ENCODE measurements at regions not wholly inside any gene's neighbourhood (a gene's known extent, or its start where the extent isn't known, plus 50 kb on each side); places are given as distances from the start of the nearest gene placed in this dataset.

DNA sequence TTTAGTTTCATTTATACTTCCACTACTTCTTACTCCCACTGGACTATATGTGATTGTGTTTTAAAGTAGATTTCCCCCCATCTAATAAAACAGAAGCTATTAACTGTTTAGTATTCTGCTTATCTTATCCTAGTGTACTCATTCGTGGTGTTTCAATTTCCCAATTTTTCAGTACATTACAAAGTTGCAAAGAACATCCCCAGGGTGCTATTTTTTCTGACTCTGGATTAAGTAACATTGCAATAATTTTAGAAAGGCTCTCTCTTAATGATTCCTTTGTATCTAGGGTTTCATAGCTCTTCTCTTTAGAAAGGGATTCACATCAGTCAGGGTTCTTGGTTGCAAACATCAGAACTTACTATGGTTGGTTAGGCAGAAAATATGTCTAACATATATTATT is 317.9 kb upstream of the DIPK2B start:
- TF ChIP-seq, protein P1, sequence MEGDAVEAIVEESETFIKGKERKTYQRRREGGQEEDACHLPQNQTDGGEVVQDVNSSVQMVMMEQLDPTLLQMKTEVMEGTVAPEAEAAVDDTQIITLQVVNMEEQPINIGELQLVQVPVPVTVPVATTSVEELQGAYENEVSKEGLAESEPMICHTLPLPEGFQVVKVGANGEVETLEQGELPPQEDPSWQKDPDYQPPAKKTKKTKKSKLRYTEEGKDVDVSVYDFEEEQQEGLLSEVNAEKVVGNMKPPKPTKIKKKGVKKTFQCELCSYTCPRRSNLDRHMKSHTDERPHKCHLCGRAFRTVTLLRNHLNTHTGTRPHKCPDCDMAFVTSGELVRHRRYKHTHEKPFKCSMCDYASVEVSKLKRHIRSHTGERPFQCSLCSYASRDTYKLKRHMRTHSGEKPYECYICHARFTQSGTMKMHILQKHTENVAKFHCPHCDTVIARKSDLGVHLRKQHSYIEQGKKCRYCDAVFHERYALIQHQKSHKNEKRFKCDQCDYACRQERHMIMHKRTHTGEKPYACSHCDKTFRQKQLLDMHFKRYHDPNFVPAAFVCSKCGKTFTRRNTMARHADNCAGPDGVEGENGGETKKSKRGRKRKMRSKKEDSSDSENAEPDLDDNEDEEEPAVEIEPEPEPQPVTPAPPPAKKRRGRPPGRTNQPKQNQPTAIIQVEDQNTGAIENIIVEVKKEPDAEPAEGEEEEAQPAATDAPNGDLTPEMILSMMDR (IDR thresholded peaks at IDR 0.05): no peak
- Histone ChIP-seq H3K36me3 (no peaks in the 10 kb centered on the region), H3K9ac (ENCODE audit: low read depth in 2 of 2, low read length in 2 of 2) (no peak overlapping the region), H3K4me1 (no peaks in the 10 kb centered on the region), H3K4me3 (no peak overlapping the region), H3K27ac (no peak overlapping the region), H3K9me3 (no peaks in the 10 kb centered on the region), H3K27me3 (no peaks in the 10 kb centered on the region)
- intact Hi-C loops (cut with DNase I): loop anchor here (10.0 kb wide), 1 partner anchor 266 kb away; no protein-coding TSS in a partner anchor
- DNase-seq: no peak

DNA sequence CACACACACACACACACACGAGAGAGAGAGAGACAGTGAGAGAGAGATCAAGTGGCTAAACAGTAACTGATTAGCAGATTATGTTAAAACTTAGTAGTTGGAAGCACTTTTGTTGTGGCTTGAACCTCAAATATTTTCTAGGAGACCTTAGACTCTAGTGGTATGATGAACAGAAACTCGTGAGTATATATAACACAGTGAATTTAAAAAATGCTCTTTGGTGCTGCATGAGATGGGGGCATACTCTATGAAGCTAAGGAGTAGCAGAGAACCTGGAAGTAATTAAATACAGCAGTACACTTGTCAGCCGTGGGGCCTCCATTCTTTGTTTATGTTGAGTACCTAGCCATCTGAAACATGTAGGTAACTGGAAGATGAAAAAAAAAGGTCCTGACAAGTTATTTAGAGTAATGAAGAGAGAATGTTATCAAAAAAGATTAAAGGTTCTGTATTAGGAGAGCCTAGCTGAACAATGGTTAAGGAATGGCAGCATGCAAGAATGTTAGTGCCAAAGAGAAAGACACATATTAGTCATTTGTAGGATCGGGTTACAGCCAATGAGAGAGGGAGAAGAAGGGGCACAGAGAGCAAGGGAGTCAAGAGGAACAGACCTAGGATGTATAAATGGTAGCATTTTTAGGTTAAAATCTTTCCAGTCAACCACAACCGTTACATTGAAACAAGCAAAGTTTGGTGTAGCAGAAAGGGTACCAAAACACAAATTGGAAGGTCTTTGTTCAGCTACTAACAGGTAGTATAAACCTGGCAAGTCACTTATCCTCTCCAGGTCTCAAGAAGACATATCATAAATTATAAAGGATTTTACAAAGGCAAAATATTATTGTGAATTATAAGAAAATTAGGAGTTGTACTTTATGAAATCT is 316.7 kb upstream of the DIPK2B start:
- DNase-seq: no peak
- Histone ChIP-seq H3K4me3 (no peak overlapping the region), H3K4me1 (no peaks in the 10 kb centered on the region), H3K27me3 (no peaks in the 10 kb centered on the region), H3K9ac (ENCODE audit: low read depth in 2 of 2, low read length in 2 of 2) (no peak overlapping the region), H3K27ac (no peak overlapping the region), H3K36me3 (no peaks in the 10 kb centered on the region), H3K9me3 (no peaks in the 10 kb centered on the region)
- TF ChIP-seq, protein P1 (IDR thresholded peaks at IDR 0.05): no peak
- intact Hi-C loops (cut with DNase I): loop anchor here (10.0 kb wide), 1 partner anchor 267 kb away; no protein-coding TSS in a partner anchor

DNA sequence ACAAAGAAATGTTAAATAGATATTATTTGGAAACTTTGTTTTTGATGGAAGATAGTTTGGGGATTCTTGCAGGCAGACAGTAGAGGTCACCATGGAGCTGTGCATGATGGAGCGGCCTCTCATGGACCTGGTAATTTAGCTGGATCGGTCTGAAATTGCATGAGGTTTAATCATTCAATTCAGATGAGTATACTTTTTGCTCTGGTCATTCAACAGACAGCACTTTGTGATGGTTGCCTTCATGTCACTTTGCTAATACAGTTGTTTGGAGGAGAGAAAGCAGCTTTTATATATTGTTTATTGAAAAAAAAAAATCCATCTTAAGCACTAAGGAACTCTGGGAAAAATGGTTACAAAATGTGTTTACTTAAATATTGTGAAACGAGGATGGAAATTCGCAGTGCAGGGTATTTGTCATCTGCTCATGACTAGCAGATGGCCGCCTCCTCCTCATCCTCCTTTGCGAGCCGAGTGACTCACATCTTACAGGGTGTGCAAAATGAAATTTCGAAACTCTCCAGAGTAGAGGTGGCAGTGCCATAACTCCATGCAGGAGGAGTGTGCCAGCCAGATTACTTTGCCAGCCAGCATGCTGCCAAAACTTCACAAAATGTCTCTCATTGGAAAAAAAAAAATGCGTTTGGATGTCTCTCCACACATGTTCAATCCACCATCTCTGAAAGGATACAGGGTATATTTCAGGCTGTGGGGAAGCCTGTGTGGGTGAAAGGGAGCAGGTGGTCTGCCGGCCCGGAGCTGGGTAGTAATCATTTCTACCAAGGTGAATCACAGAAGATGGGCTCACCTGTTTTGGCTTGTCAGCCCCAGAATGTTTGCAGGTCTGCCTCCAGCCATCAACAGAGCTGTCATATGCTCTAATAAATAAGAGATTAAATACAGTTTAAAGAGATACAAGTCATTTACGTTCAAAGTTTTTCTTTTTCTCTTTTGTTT is 314.9 kb upstream of the DIPK2B start:
- H3K4me3 ChIP-seq: no peak overlapping the region
- H3K9me3 ChIP-seq: no peaks in the 10 kb centered on the region
- H3K27ac ChIP-seq: no peak overlapping the region
- H3K4me1 ChIP-seq: no peaks in the 10 kb centered on the region
- no peaks in the 10 kb centered on the region for H3K36me3 ChIP-seq
- H3K9ac ChIP-seq (ENCODE audit: low read depth in 2 of 2, low read length in 2 of 2): no peak overlapping the region
- intact Hi-C loops (cut with DNase I): loop anchor here (10.0 kb wide), 1 partner anchor 269 kb away; no protein-coding TSS in a partner anchor
- no peaks in the 10 kb centered on the region for H3K27me3 ChIP-seq
- peak; percentile 44 for DNase-seq
- TF ChIP-seq, protein P1 (IDR thresholded peaks at IDR 0.05): peak; percentile 45

DNA sequence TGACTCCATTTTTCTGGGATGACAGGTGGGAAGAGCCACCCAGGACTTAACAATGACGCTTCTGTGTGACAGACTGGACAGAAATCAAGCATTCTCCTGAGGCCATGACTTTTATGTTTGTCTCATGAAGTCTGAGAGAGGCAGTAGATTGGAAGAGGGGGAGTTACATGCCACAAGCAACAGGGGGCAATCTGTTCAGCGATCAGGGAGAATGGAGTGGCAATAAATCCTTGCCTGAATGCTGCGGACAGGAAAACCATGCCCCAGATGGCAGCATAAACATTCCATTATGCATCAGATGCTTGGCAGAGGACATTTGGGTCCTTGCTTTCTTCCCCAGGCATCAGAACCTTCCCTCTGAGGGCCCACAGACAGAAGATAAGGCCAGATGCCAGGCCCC is 312.4 kb upstream of the DIPK2B start:
- H3K4me3 ChIP-seq: no peak overlapping the region
- intact Hi-C loops (cut with DNase I): loop anchor here (10.0 kb wide), 1 partner anchor 272 kb away; no protein-coding TSS in a partner anchor
- DNase-seq: no peak
- no peaks in the 10 kb centered on the region for H3K4me1 ChIP-seq
- TF ChIP-seq, protein P1 (IDR thresholded peaks at IDR 0.05): no peak
- H3K9me3 ChIP-seq: no peaks in the 10 kb centered on the region
- H3K27me3 ChIP-seq: no peaks in the 10 kb centered on the region
- H3K36me3 ChIP-seq: no peaks in the 10 kb centered on the region
- no peak overlapping the region for H3K27ac ChIP-seq
- H3K9ac ChIP-seq (ENCODE audit: low read depth in 2 of 2, low read length in 2 of 2): no peak overlapping the region

DNA sequence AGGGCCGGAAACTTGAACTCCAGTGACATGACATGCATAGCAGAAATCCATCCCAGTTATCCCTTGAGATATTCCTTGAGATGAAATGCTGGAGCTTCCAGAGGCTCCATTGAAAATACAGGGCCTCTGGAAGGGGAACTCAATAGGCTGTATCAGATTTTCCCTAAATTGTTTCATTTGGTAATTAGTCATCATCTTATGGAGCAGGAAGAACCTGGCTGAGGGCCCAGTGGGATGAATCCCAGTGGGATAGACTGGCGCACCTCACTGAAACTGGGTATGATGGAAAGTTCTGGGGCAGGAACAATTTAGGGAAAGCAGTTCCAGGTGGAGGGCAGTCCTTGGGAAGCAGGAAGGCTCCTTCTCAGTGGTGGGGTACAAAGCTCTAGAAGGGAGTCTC is 307.8 kb upstream of the DIPK2B start:
- Histone ChIP-seq H3K9me3 (no peaks in the 10 kb centered on the region), H3K4me1 (no peaks in the 10 kb centered on the region), H3K9ac (ENCODE audit: low read depth in 2 of 2, low read length in 2 of 2) (no peak overlapping the region), H3K36me3 (no peaks in the 10 kb centered on the region), H3K27ac (no peak overlapping the region), H3K27me3 (no peaks in the 10 kb centered on the region), H3K4me3 (no peak overlapping the region)
- no peak for DNase-seq
- intact Hi-C loops (cut with DNase I): no loop called here
- TF ChIP-seq, protein P1 (IDR thresholded peaks at IDR 0.05): no peak

Measured in colonic mucosa (tissue), 4 donors.